Osteoblast (primary cell): ENCODE measurements at regions not wholly inside any gene's neighbourhood (a gene's known extent, or its start where the extent isn't known, plus 50 kb on each side); places are given as distances from the start of the nearest gene placed in this dataset.

Source experiments
- DNase-seq: peaks from one replicate; pipeline ENCODE4 v3.0.0; 2011; ENCODE audit warnings: low spot score, mixed read lengths; ENCODE audit not compliant: insufficient read length; ENCODE audit errors: missing footprints
- H2AFZ ChIP-seq: 2 replicates; pipeline ENCODE4 v1.6.0; 2011; ENCODE audit warnings: mild to moderate bottlenecking, low read length
- H3K27ac ChIP-seq: 2 replicates; pipeline ENCODE4 v1.5.1; 2011; ENCODE audit warnings: mild to moderate bottlenecking, low read depth, low read length, moderate library complexity
- H3K27me3 ChIP-seq: 2 replicates; pipeline ENCODE4 v1.6.0; 2012; ENCODE audit warnings: mild to moderate bottlenecking, control low read depth, inconsistent platforms, low read length, moderate library complexity; ENCODE audit not compliant: insufficient read depth
- H3K36me3 ChIP-seq: 2 replicates; pipeline ENCODE4 v1.5.1; 2011; ENCODE audit warnings: mild to moderate bottlenecking, low read length, control low read depth, moderate library complexity; ENCODE audit not compliant: insufficient read depth
- H3K4me1 ChIP-seq: 2 replicates; pipeline ENCODE4 v1.5.1; 2011; ENCODE audit warnings: mild to moderate bottlenecking, low read length, control low read depth, moderate library complexity; ENCODE audit not compliant: insufficient read depth
- H3K4me2 ChIP-seq: 2 replicates; pipeline ENCODE4 v1.6.0; 2011; ENCODE audit warnings: mild to moderate bottlenecking, low read length; ENCODE audit not compliant: insufficient read depth
- H3K4me3 ChIP-seq: fragments of 200-600 bp; sonication (generic); 3 replicates; pipeline ENCODE4 v1.5.1; 2012; ENCODE audit warnings: mild to moderate bottlenecking, low read length, inconsistent platforms; ENCODE audit not compliant: insufficient read depth
- H3K79me2 ChIP-seq: 2 replicates; pipeline ENCODE4 v1.6.0; 2012; ENCODE audit warnings: mild to moderate bottlenecking, low read length, control low read depth, inconsistent platforms; ENCODE audit not compliant: insufficient read depth
- H3K9me3 ChIP-seq: 2 replicates; pipeline ENCODE4 v1.5.1; 2011; ENCODE audit warnings: low read depth, low read length, control low read depth
- H4K20me1 ChIP-seq: 2 replicates; pipeline ENCODE4 v1.6.0; 2012; ENCODE audit warnings: mild to moderate bottlenecking, low read length, control low read depth; ENCODE audit not compliant: insufficient read depth
- CTCF ChIP-seq: IDR thresholded peaks from 2 replicates; pipeline ENCODE4 v1.5.1; 2011; ENCODE audit warnings: mild to moderate bottlenecking, low read depth, low read length, moderate library complexity; ENCODE audit errors: extremely low read depth

GRCh38 chr9:82677086-82677485 lies 385.9 kb downstream of the RASEF start:
- H3K79me2 ChIP-seq: no peaks in the 10 kb centered on the region
- no peaks in the 10 kb centered on the region for H3K36me3 ChIP-seq
- no peaks in the 10 kb centered on the region for H3K27me3 ChIP-seq
- H3K4me1 ChIP-seq: no peaks in the 10 kb centered on the region
- no peak for DNase-seq
- no peaks in the 10 kb centered on the region for H3K9me3 ChIP-seq
- TF ChIP-seq CTCF: no peak
- no peaks in the 10 kb centered on the region for H4K20me1 ChIP-seq
- H3K4me2 ChIP-seq: no peak overlapping the region
- H3K27ac ChIP-seq: no peak overlapping the region
- H3K4me3 ChIP-seq: no peak overlapping the region
- H2AFZ ChIP-seq: no peak overlapping the region

GRCh38 chr9:82679472-82679871 lies 383.5 kb downstream of the RASEF start:
- H3K27me3 ChIP-seq: no peaks in the 10 kb centered on the region
- no peaks in the 10 kb centered on the region for H3K4me1 ChIP-seq
- no peak overlapping the region for H3K27ac ChIP-seq
- TF ChIP-seq CTCF: no peak
- no peak overlapping the region for H3K4me3 ChIP-seq
- H2AFZ ChIP-seq: no peak overlapping the region
- no peaks in the 10 kb centered on the region for H4K20me1 ChIP-seq
- no peak for DNase-seq
- no peaks in the 10 kb centered on the region for H3K9me3 ChIP-seq
- H3K36me3 ChIP-seq: no peaks in the 10 kb centered on the region
- H3K79me2 ChIP-seq: no peaks in the 10 kb centered on the region
- no peak overlapping the region for H3K4me2 ChIP-seq

- Histone ChIP-seq H3K9me3 (no peaks in the 10 kb centered on the region), H4K20me1 (no peaks in the 10 kb centered on the region), H3K36me3 (no peaks in the 10 kb centered on the region), H3K4me1 (no peaks in the 10 kb centered on the region), H3K27me3 (no peaks in the 10 kb centered on the region), H3K27ac (no peak overlapping the region), H3K79me2 (no peaks in the 10 kb centered on the region), H3K4me2 (no peak overlapping the region), H2AFZ (no peak overlapping the region), H3K4me3 (no peak overlapping the region)
- DNase-seq: no peak
- TF ChIP-seq CTCF: no peak
These were observed 382.6 kb downstream of the RASEF start for GRCh38 chr9:82680179-82680935.

GRCh38 chr9:82681809-82682208 lies 381.1 kb downstream of the RASEF start:
- Histone ChIP-seq H4K20me1 (no peaks in the 10 kb centered on the region), H3K4me1 (no peaks in the 10 kb centered on the region), H3K36me3 (no peaks in the 10 kb centered on the region), H3K4me2 (no peak overlapping the region), H3K27me3 (no peaks in the 10 kb centered on the region), H3K4me3 (no peak overlapping the region), H2AFZ (no peak overlapping the region), H3K27ac (no peak overlapping the region), H3K79me2 (no peaks in the 10 kb centered on the region), H3K9me3 (no peaks in the 10 kb centered on the region)
- TF ChIP-seq CTCF: no peak
- no peak for DNase-seq
